Spleen (tissue), 11 donors: ENCODE measurements at regions not wholly inside any gene's neighbourhood (a gene's known extent, or its start where the extent isn't known, plus 50 kb on each side); places are given as distances from the start of the nearest gene placed in this dataset.

Source experiments
- DNase-seq: peaks from one replicate; pipeline ENCODE4 v3.0.0-alpha.2; 2020
- H3K27ac ChIP-seq, 8 donors: fragments of 200-600 bp; sonication (generic) in 7 of 8; 1 replicate in 4 of 8; 2 replicates in 4 of 8; pipeline versions ENCODE4 v1.5.0 to v1.8.0; 2016 to 2021; ENCODE audit warnings: inconsistent platforms in 4 of 8, mild to moderate bottlenecking in 4 of 8, moderate library complexity in 1 of 8
- H3K27me3 ChIP-seq, 7 donors: fragments of 200-600 bp; sonication (generic) in 6 of 7; replicated peaks in 1 of 7; 1 replicate in 4 of 7; 2 replicates in 3 of 7; pipeline versions ENCODE4 v1.5.0 to v1.8.0; 2016 to 2021; ENCODE audit warnings: inconsistent platforms in 3 of 7, mild to moderate bottlenecking in 1 of 7
- H3K36me3 ChIP-seq, 6 donors: fragments of 200-600 bp; sonication (generic) in 5 of 6; 1 replicate in 4 of 6; 2 replicates in 2 of 6; pipeline versions ENCODE4 v1.5.0 to v1.8.0; 2016 to 2021; ENCODE audit warnings: inconsistent platforms in 2 of 6
- H3K4me1 ChIP-seq, 6 donors: fragments of 200-600 bp; sonication (generic) in 5 of 6; 1 replicate in 3 of 6; 2 replicates in 3 of 6; pipeline versions ENCODE4 v1.5.0 to v1.8.0; 2016 to 2021; ENCODE audit warnings: inconsistent platforms in 3 of 6
- H3K4me3 ChIP-seq, 8 donors: fragments of 200-600 bp; sonication (generic) in 7 of 8; 1 replicate in 4 of 8; 2 replicates in 4 of 8; pipeline versions ENCODE4 v1.5.0 to v1.8.0; 2016 to 2021; ENCODE audit warnings: inconsistent platforms in 4 of 8, mild to moderate bottlenecking in 4 of 8, moderate library complexity in 2 of 8
- H3K9me3 ChIP-seq, 8 donors: fragments of 200-600 bp; sonication (generic) in 7 of 8; 1 replicate in 4 of 8; 2 replicates in 4 of 8; pipeline versions ENCODE4 v1.5.0 to v1.8.0; 2016 to 2021; ENCODE audit warnings: inconsistent platforms in 4 of 8
- POLR2A ChIP-seq, 3 donors: fragments of 450-650 bp; IDR thresholded peaks; one replicate each; pipeline ENCODE4 v1.5.1; 2017; ENCODE audit warnings: antibody characterized with exemption in 3 of 3, mild to moderate bottlenecking in 1 of 3
- POLR2AphosphoS5 ChIP-seq, 3 donors: sonication (generic); formaldehyde crosslinking; IDR thresholded peaks; one replicate each; pipeline ENCODE4 v1.5.1; 2017; ENCODE audit warnings: antibody characterized with exemption in 3 of 3
- WGBS, 5 donors: extraction: QIAGEN DNeasy Blood & Tissue Kit in 3 of 5; methylation state at CpG; one replicate each; pipeline versions ENCODE4 v1.1.5 to v1.1.7; 2013 to 2018; 5-methylcytosine and 5-hydroxymethylcytosine counted together
- intact Hi-C: fragments of 100-400 bp; cut with DNase I; formaldehyde crosslinking; loops from one replicate; pipeline ENCODE4 v1.15.0; 2023; ENCODE audit warnings: low total_unique reads
- TF ChIP-seq, protein P1 (sequence below), 11 experiments: fragments of 200-600 bp in 7 of 11; fragments of 450-650 bp in 4 of 11; sonication (generic) in 4 of 11; IDR thresholded peaks in 8 of 11; conservative IDR thresholded peaks in 3 of 11; 1 replicate in 7 of 11; 2 replicates in 4 of 11; pipeline versions ENCODE4 v1.4.0 to v1.8.0; 2016 to 2021; ENCODE audit warnings: antibody characterized with exemption in 11 of 11, inconsistent platforms in 4 of 11, mild to moderate bottlenecking in 1 of 11
- donor health status: healthy with polysubstance abuse.
- donor health status: DM: no; HTN: no; CAD: no; lungs with moderate emphysema.
- donor health status: DM: no; HTN: no; CAD: no.
- donor health status: Bipolar disorder and iron deficiency.
- donor health status: healthy.
- donor health status: DM: no; HTN: no; CAD: no.
- donor health status: DM: yes; HTN: yes; CAD: no.

GRCh38 chr13:106153876-106154275 is 381.6 kb downstream of the EFNB2 start:
- 3 to 89% (median 65%) methylated on average over 1 of the region's 1 CpG for WGBS, 5 donors
- Histone ChIP-seq H3K36me3 (no peaks in the 10 kb centered on the region), H3K9me3 (no peaks in the 10 kb centered on the region), H3K27me3 (no peaks in the 10 kb centered on the region), H3K4me1 (no peaks in the 10 kb centered on the region), H3K27ac (no peak overlapping the region), H3K4me3 (no peak overlapping the region)
- intact Hi-C loops, result no loop called here
- no peak for DNase-seq
- TF ChIP-seq, protein P1, sequence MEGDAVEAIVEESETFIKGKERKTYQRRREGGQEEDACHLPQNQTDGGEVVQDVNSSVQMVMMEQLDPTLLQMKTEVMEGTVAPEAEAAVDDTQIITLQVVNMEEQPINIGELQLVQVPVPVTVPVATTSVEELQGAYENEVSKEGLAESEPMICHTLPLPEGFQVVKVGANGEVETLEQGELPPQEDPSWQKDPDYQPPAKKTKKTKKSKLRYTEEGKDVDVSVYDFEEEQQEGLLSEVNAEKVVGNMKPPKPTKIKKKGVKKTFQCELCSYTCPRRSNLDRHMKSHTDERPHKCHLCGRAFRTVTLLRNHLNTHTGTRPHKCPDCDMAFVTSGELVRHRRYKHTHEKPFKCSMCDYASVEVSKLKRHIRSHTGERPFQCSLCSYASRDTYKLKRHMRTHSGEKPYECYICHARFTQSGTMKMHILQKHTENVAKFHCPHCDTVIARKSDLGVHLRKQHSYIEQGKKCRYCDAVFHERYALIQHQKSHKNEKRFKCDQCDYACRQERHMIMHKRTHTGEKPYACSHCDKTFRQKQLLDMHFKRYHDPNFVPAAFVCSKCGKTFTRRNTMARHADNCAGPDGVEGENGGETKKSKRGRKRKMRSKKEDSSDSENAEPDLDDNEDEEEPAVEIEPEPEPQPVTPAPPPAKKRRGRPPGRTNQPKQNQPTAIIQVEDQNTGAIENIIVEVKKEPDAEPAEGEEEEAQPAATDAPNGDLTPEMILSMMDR (IDR thresholded peaks at IDR 0.05 in 8 of 11, conservative IDR thresholded peaks at IDR 0.05 in 3 of 11), result no peak
- TF ChIP-seq POLR2AphosphoS5 (IDR thresholded peaks at IDR 0.05) (no peak), POLR2A (IDR thresholded peaks at IDR 0.05) (no peak)

- DNase-seq, result no peak
- H3K27ac ChIP-seq, result no peak overlapping the region
- no peak overlapping the region for H3K4me3 ChIP-seq
- no peaks in the 10 kb centered on the region for H3K4me1 ChIP-seq
- WGBS, 5 donors, result 83 to 89% (median 86%) methylated on average over 9 of the region's 9 CpGs
- TF ChIP-seq POLR2A (IDR thresholded peaks at IDR 0.05) (no peak), POLR2AphosphoS5 (IDR thresholded peaks at IDR 0.05) (no peak)
- TF ChIP-seq, protein P1 (IDR thresholded peaks at IDR 0.05 in 8 of 11, conservative IDR thresholded peaks at IDR 0.05 in 3 of 11), result no peak
- no peaks in the 10 kb centered on the region for H3K36me3 ChIP-seq
- no peaks in the 10 kb centered on the region for H3K27me3 ChIP-seq
- intact Hi-C loops, result no loop called here
- no peaks in the 10 kb centered on the region for H3K9me3 ChIP-seq
These were observed 382.4 kb downstream of the EFNB2 start for GRCh38 chr13:106153041-106153440.

DNA sequence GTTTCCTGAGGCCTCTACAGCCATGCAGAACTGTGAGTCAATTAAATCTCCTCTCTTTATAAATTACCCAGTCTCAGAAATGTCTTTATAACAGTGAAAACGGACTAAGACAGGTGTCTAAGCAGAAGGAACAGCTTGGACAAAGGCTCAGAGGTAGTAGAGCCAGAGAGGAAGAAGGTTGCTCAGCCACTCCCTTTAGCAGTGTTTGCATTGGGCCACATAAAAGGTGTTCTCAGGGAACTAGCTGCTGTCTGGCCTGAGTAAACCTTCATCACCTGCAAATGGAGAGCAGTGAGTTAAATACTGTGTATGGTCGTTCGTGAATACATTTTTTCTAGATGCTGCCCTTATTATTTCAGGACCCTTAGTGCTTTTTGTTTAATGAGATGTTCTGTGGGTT is 383.4 kb downstream of the EFNB2 start:
- DNase-seq, result no peak
- Histone ChIP-seq H3K4me1 (no peaks in the 10 kb centered on the region), H3K27me3 (no peaks in the 10 kb centered on the region), H3K4me3 (no peak overlapping the region), H3K36me3 (no peaks in the 10 kb centered on the region), H3K9me3 (no peaks in the 10 kb centered on the region), H3K27ac (no peak overlapping the region)
- intact Hi-C loops, result no loop called here
- no peak for TF ChIP-seq POLR2A (IDR thresholded peaks at IDR 0.05)
- TF ChIP-seq, protein P1 (IDR thresholded peaks at IDR 0.05 in 8 of 11, conservative IDR thresholded peaks at IDR 0.05 in 3 of 11), result no peak
- TF ChIP-seq POLR2AphosphoS5 (IDR thresholded peaks at IDR 0.05), result no peak
- WGBS, 5 donors, result 70 to 81% (median 75%) methylated on average over 3 of the region's 3 CpGs

- TF ChIP-seq POLR2A (IDR thresholded peaks at IDR 0.05), result no peak
- TF ChIP-seq POLR2AphosphoS5 (IDR thresholded peaks at IDR 0.05), result no peak
- TF ChIP-seq, protein P1 (IDR thresholded peaks at IDR 0.05 in 8 of 11, conservative IDR thresholded peaks at IDR 0.05 in 3 of 11), result no peak
- Histone ChIP-seq H3K4me1 (no peaks in the 10 kb centered on the region), H3K27me3 (no peaks in the 10 kb centered on the region), H3K9me3 (no peaks in the 10 kb centered on the region), H3K36me3 (no peaks in the 10 kb centered on the region), H3K27ac (no peak overlapping the region), H3K4me3 (no peak overlapping the region)
- intact Hi-C loops, result no loop called here
- DNase-seq, result no peak
- 50 to 79% (median 58%) methylated on average over 3 of the region's 3 CpGs for WGBS, 5 donors
These were observed 384.3 kb downstream of the EFNB2 start for GRCh38 chr13:106151056-106151699.
